ENCODE measurements at regions not wholly inside any gene's neighbourhood (a gene's known extent, or its start where the extent isn't known, plus 50 kb on each side); places are given as distances from the start of the nearest gene placed in this dataset.

DNA sequence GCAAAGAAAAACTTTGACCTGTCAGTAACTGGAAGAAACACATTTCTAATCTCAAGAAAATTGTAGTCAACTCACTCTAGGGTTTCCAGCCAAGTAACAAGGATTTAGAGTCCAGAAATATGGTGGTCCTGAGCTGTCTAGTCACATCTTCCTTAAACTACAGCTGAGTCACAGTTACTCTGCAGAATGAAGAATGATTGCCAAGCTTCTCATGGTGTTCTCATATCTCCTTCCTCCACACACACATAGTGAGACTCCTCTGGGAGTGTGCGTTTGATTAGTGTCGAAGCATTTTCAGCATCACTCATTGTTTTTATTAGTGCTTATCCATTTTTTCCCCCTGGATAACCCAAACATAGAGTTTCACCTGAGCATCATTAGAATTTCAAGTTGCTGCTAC lies 93.1 kb upstream of the CXCL12 start:
- TF ChIP-seq TAF1 (IDR thresholded peaks at IDR 0.05; ENCODE audit: borderline replicate concordance, low read depth, low read length): no peak
- DNase-seq (ENCODE audit: insufficient read length): no peak
- no peak for FAIRE-seq

DNA sequence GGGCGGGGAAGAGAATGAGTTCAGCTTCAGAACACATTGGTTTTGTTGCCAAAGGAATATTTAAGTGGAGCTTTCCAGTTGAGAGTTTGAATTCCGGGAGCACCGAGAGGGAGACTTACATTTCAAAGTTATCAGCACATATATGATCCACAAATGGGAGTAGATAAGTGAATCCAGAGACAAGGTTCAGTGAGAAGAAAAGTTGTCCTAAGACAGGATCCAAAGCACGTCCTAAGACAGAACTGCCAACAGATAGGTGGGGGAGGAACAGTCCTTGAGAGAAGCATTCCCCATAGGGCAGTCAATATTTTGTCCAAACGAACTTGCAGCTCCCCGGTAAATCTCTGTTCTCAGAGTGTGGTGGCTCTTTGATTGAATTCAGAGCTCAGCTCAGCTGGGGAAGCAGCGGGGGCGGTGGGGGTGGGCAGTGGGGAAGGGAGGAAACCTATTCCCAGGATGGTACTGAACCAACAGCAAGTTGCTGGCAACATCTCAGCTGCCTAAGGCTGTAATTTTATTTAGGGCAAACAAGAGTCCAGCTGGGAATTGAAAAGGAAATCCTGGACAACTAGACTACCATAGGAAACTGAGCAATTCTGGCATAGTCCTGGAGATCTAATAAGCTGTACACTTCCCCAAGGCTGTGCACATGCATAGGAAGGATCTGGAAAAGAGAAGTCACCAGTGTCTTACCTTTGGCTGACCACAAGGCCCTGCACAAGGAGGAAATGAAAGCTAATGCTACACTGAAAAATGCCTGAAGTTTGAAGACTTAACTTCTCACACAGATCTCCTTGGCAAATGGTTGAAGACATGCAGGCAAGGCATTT lies 94.2 kb upstream of the CXCL12 start:
- FAIRE-seq: no peak
- no peak for DNase-seq (ENCODE audit: insufficient read length)
- no peak for TF ChIP-seq TAF1 (IDR thresholded peaks at IDR 0.05; ENCODE audit: borderline replicate concordance, low read depth, low read length)
- no peak for TF ChIP-seq POLR2A (IDR thresholded peaks at IDR 0.05; ENCODE audit: low read depth, low read length)
- no peak for TF ChIP-seq POLR2AphosphoS5 (IDR thresholded peaks at IDR 0.05; ENCODE audit: low read depth, low read length)

DNA sequence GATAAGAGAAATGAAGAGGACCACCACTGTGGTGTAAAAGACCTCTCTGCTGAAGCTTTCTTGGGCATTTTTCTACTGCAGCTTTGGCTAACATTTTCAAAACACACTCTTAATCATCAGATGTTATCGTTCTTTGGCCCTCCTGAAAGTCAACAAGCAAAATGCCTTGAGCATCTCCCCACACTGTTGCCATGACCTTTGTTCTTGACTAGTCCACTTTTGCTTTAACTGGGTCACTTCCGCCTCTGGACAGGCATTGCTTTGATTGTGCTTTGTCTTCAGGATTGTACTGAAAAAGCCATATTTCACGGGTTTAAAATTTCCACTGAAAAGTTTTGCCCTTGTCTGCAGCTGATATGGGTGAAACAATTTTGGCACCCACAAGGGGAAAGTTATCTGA lies 107.8 kb upstream of the CXCL12 start:
- no peak for TF ChIP-seq POLR2AphosphoS5 (IDR thresholded peaks at IDR 0.05; ENCODE audit: low read depth, low read length)
- TF ChIP-seq TAF1 (IDR thresholded peaks at IDR 0.05; ENCODE audit: borderline replicate concordance, low read depth, low read length): no peak
- TF ChIP-seq POLR2A (IDR thresholded peaks at IDR 0.05; ENCODE audit: low read depth, low read length): no peak
- DNase-seq (ENCODE audit: insufficient read length) (no peak), FAIRE-seq (no peak)

DNA sequence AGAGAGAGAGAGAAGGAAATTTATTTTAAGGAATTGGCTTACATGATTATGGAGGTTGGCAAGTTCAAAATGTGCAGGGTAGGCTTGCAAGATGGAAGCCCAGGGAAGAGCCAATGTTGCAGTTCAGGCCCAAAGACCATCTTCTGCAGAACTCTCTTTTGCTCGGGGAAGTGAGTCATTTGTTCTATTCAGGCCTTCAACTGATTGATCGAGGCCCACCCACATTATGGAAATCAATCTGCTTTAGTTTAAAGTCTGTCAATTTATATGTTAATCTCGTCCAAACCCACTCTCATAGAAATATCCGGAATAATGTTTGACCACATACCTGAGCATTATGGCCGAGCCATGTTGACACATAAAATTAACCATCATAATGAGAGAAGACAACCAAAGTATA lies 113.3 kb upstream of the CXCL12 start:
- FAIRE-seq: no peak
- TF ChIP-seq POLR2AphosphoS5 (IDR thresholded peaks at IDR 0.05; ENCODE audit: low read depth, low read length) (no peak), POLR2A (IDR thresholded peaks at IDR 0.05; ENCODE audit: low read depth, low read length) (no peak), TAF1 (IDR thresholded peaks at IDR 0.05; ENCODE audit: borderline replicate concordance, low read depth, low read length) (no peak)
- DNase-seq (ENCODE audit: insufficient read length): no peak

DNA sequence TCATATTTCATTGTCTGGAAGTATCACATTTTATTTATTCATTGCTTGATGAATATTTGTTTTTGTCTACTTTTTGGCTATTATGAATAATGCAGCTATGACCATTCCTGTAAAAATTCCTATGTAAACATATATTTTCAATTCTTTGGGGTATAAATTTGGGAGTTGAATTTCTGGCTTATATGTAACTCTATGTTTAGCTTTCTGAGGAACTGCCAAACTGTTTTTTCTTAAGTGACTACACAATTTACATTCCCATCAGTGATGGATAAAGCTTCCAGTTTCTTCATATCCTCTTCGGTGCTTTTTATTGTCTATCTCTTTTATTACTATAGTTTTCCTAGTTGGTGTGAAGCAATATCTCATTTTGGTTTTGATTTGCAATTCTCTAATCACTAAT lies 115.6 kb upstream of the CXCL12 start:
- TF ChIP-seq TAF1 (IDR thresholded peaks at IDR 0.05; ENCODE audit: borderline replicate concordance, low read depth, low read length): no peak
- DNase-seq (ENCODE audit: insufficient read length): no peak
- FAIRE-seq: no peak

DNA sequence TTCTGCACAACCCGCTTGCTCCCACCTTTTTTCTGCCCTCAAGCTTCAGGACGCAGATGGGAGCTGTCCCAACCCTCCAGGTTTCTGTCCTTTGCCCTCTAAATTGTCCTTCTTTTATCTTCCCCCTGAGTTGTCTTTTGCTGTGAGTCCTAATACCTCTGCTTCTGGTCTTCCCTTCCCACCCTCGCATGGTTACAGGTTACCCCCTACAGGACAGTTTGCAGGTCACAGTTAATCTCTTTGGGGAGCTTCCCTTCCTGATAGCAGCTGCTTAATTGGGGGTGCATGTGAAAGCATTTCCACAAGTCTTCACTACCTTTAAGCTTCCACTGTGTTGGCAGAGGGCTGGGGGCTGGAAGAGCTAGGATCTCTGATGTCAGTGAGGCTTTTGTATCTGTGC lies 121.5 kb upstream of the CXCL12 start:
- FAIRE-seq: no peak
- no peak for TF ChIP-seq TAF1 (IDR thresholded peaks at IDR 0.05; ENCODE audit: borderline replicate concordance, low read depth, low read length)
- no peak for TF ChIP-seq POLR2A (IDR thresholded peaks at IDR 0.05; ENCODE audit: low read depth, low read length)
- TF ChIP-seq POLR2AphosphoS5 (IDR thresholded peaks at IDR 0.05; ENCODE audit: low read depth, low read length): no peak
- no peak for DNase-seq (ENCODE audit: insufficient read length)

DNA sequence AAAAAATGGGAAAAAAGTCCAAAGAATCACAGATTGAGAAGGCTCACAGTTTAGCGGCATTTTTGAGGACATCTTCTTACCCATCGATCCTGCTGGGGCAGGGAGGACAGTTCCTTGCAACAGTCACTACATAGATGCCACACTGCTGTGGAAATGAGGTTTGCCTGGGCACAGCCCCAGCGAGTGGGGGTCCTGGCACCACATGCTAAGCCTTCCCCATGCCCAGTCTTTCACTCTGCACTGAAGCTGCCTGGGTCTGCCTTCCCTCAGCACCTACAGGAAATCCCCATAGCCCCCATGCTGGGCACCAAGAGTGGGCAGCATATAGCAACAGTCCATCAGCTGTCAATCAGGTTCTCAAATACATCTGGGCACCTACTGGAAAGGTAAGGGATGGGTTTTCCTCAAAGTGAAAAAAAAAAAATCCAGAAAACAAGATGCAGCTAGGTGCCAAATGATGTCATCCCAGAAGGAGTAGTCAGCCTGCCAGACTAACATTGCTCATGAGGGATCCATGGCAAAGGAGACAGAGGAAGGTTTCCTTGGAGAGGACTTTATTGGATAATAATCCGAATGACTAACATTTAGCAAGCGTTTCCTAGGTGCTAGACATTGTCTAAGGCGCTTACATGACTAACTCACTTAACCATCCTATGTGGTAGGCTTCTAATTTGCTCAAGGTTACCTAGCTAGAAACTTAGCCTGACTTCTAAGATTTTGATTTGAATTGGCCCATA lies 125.7 kb upstream of the CXCL12 start:
- FAIRE-seq: no peak
- TF ChIP-seq TAF1 (IDR thresholded peaks at IDR 0.05; ENCODE audit: borderline replicate concordance, low read depth, low read length) (no peak), POLR2A (IDR thresholded peaks at IDR 0.05; ENCODE audit: low read depth, low read length) (no peak), POLR2AphosphoS5 (IDR thresholded peaks at IDR 0.05; ENCODE audit: low read depth, low read length) (no peak)
- DNase-seq (ENCODE audit: insufficient read length): no peak

DNA sequence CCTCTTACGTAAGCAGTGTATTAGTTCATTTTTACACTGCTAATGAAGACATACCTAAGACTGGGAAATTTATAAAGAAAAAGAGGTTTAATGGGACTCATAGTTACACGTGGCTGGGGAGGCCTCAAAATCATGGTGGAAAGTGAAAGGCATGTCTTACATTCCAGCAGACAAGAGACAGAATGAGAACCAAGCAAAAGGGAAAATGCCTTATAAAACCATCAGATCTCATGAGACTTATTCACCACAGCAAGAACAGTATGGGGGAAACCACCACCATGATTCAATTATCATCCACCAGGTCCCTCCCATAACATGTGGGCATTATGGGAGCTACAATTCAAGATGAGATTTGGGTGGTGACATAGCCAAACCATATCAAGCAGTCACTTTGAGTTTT lies 126.3 kb upstream of the CXCL12 start:
- TF ChIP-seq TAF1 (IDR thresholded peaks at IDR 0.05; ENCODE audit: borderline replicate concordance, low read depth, low read length): no peak
- TF ChIP-seq POLR2AphosphoS5 (IDR thresholded peaks at IDR 0.05; ENCODE audit: low read depth, low read length): no peak
- no peak for TF ChIP-seq POLR2A (IDR thresholded peaks at IDR 0.05; ENCODE audit: low read depth, low read length)
- FAIRE-seq (no peak), DNase-seq (ENCODE audit: insufficient read length) (no peak)

DNA sequence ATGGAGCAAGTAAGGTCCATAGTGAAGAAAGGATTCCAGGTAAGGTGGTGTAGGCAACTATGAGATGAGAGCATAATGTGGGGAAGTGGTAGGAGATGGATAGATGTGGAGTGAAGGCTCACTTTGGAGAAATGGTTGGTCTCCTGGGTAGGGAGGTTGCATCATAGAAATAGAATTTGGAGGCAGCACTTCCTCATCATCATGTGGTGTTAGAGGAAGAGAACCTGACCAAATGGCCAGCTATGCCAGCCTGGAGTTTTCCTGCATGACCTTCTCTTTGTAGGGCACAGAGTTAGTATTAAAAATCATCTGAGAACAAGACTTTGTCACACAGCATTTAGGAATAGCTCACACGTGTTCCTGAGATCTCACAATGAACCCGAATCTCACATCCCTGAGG lies 126.7 kb upstream of the CXCL12 start:
- DNase-seq (ENCODE audit: insufficient read length): no peak
- no peak for FAIRE-seq
- TF ChIP-seq POLR2AphosphoS5 (IDR thresholded peaks at IDR 0.05; ENCODE audit: low read depth, low read length) (no peak), TAF1 (IDR thresholded peaks at IDR 0.05; ENCODE audit: borderline replicate concordance, low read depth, low read length) (no peak), POLR2A (IDR thresholded peaks at IDR 0.05; ENCODE audit: low read depth, low read length) (no peak)

DNA sequence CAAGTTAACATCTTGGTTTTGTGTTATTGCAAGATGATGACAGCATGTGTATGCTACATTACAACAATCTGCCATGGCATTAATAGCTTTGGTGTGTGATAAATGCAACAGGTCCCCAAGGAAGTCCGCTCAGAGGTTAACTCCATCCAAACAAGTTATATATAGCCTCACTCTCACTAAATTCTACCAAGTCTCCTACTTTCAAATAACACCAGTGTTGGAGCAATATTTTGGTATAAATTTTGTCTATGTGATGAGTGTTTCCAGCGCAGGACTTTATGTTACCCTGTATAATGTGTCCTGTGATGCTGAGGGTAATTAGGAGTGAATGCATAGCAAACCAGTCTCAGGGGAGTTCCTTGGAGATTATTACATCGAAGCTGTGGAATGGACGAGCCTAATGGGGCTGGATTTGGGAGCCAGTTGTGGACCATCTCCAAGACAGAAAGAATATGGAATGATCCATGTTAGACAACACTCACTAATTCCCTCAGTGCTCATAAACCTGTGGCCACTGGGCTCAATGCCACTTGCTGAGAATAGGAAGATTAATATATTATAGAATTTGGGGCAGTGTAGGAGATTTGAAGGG lies 127.6 kb upstream of the CXCL12 start:
- DNase-seq (ENCODE audit: insufficient read length): no peak
- TF ChIP-seq TAF1 (IDR thresholded peaks at IDR 0.05; ENCODE audit: borderline replicate concordance, low read depth, low read length) (no peak), POLR2AphosphoS5 (IDR thresholded peaks at IDR 0.05; ENCODE audit: low read depth, low read length) (no peak), POLR2A (IDR thresholded peaks at IDR 0.05; ENCODE audit: low read depth, low read length) (no peak)
- FAIRE-seq: no peak

DNA sequence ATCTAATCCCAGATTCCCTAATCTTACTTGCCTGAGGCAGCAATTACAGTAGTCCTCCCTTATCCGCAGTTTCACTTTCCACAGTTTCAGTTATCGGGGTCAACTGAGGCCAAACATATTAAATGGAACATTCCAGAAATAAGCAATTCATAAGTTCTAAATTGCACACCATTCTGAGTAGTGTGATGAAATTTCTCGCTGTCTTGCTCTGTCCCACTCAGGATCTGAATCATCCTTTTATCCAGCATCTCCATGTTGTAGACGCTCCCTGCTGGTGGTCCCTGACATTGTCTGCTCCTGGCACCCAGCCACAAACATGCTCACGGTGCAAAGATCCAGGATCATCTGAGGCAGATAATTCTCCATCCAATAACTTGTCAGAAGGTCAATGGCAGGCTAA lies 128.7 kb upstream of the CXCL12 start:
- FAIRE-seq (no peak), DNase-seq (ENCODE audit: insufficient read length) (no peak)
- TF ChIP-seq TAF1 (IDR thresholded peaks at IDR 0.05; ENCODE audit: borderline replicate concordance, low read depth, low read length) (no peak), POLR2A (IDR thresholded peaks at IDR 0.05; ENCODE audit: low read depth, low read length) (no peak), POLR2AphosphoS5 (IDR thresholded peaks at IDR 0.05; ENCODE audit: low read depth, low read length) (no peak)

DNA sequence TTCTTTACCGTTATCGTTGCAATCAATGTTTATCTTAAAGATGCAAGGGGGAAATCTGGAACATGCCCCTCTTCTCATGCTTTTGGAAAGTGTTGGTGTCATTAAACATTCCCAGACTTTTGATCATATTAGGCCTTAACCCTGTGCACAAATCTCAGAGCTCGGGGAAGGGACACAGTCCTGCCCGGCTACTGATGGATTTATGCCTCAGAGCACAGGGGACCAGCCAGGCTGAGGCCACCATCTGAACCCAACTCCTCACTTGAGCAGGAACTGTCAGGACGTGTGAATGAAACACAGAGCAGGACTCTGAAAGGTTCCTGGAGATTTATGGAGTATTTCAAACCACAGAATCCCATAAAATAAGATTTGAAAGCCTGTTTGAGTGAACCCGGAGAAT lies 132.0 kb upstream of the CXCL12 start:
- no peak for TF ChIP-seq POLR2AphosphoS5 (IDR thresholded peaks at IDR 0.05; ENCODE audit: low read depth, low read length)
- TF ChIP-seq POLR2A (IDR thresholded peaks at IDR 0.05; ENCODE audit: low read depth, low read length): no peak
- no peak for TF ChIP-seq TAF1 (IDR thresholded peaks at IDR 0.05; ENCODE audit: borderline replicate concordance, low read depth, low read length)
- FAIRE-seq: no peak
- DNase-seq (ENCODE audit: insufficient read length): no peak
